H1 (cell line): ENCODE measurements at regions not wholly inside any gene's neighbourhood (a gene's known extent, or its start where the extent isn't known, plus 50 kb on each side); places are given as distances from the start of the nearest gene placed in this dataset.

Experiments used
- CHD7 ChIP-seq: fragments of 300-600 bp; sonication (generic); IDR thresholded peaks from 2 replicates; pipeline ENCODE4 v1.7.1; 2012; ENCODE audit warnings: low read length, moderate library complexity, mild to moderate bottlenecking, inconsistent platforms; ENCODE audit not compliant: insufficient replicate concordance
- SP1 ChIP-seq: IDR thresholded peaks from 2 replicates; pipeline ENCODE4 v1.6.1; 2011; ENCODE audit warnings: low read depth, low read length
- TAF1 ChIP-seq: IDR thresholded peaks from 2 replicates; pipeline ENCODE4 v1.6.1; 2011; ENCODE audit warnings: mild to moderate bottlenecking, low read depth, low read length

DNA sequence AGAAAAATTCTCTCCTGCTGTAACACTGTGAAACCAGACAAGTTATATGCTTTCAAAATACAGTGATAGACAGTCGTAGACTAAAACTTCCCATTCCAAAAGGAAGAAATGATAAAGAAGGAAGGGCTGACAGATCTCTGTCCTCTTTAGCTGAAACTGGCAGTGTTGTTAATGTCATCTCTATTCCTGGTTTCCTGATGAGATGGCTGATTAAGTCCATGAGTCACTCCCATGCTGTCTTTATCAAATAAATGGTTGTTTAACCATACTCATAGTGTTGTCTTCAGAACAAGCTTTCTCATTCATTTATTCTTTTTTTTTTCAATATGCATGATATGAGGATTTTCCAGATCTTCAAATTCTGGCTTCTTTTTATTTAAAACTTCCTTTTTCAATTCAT is 952.2 kb upstream of the WWC1 start (continued):
- TF ChIP-seq CHD7 (no peak), SP1 (no peak), TAF1 (no peak)
- TF ChIP-seq, all 59 proteins: peak for 0
